ENCODE measurements at regions not wholly inside any gene's neighbourhood (a gene's known extent, or its start where the extent isn't known, plus 50 kb on each side); places are given as distances from the start of the nearest gene placed in this dataset.

DNA sequence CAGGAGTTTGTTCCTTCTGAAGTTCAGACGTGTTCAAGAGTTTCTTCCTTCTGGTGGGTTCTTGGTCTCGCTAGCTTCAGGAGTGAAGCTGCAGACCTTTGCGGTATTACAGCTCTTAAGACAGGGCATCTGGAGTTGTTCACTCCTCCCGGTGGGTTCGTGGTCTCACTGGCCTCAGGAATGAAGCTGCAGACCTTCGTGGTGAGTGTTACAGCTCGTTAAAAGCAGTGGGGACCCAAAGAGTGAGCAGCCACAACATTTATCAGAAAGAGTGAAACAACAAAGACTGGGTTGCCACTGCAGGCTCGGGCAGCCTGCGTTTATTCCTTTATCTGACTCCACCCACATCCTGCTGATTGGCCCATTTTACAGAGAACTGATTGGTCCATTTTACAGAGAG lies 373.1 kb downstream of the ETS1 start:
- no peak for DNase-seq

GRCh38 chr11:128213461-128213860 lies 373.9 kb downstream of the ETS1 start:
- DNase-seq: no peak

DNA sequence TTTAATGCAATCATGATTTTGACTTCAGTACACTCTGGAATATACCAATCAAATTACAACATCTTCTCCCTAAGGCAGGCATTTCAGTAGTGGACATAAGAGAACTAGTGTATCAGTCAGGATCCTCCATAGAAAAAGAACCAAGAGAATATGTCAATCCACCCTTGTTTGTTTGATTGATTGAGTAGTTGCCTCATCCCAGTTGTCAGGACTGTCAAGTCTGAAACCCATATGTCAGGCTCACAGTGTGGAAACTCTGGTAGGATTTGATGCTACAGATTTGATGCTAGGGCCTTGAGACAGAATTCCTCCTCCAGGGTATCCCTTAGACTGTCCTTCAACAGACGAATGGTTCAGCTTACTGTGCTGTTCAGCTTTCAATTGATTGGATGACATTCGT lies 375.0 kb downstream of the ETS1 start:
- DNase-seq: no peak

- no peak for DNase-seq
These were observed 377.0 kb downstream of the ETS1 start for GRCh38 chr11:128210148-128210940.

DNA sequence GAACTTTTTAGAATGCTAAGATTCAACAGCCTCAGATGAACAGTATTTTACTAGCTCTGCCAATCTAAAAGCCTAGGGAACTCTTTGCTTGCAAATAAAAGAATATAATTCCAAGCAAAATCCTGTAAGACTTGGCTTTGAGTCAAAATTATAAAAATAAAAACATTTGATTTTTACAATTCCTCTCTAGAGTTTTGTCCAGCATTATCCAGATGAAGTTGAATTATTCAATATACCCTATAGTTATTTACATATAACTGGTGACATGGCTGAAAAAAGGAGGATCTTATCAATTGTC lies 378.3 kb downstream of the ETS1 start:
- no peak for DNase-seq

DNA sequence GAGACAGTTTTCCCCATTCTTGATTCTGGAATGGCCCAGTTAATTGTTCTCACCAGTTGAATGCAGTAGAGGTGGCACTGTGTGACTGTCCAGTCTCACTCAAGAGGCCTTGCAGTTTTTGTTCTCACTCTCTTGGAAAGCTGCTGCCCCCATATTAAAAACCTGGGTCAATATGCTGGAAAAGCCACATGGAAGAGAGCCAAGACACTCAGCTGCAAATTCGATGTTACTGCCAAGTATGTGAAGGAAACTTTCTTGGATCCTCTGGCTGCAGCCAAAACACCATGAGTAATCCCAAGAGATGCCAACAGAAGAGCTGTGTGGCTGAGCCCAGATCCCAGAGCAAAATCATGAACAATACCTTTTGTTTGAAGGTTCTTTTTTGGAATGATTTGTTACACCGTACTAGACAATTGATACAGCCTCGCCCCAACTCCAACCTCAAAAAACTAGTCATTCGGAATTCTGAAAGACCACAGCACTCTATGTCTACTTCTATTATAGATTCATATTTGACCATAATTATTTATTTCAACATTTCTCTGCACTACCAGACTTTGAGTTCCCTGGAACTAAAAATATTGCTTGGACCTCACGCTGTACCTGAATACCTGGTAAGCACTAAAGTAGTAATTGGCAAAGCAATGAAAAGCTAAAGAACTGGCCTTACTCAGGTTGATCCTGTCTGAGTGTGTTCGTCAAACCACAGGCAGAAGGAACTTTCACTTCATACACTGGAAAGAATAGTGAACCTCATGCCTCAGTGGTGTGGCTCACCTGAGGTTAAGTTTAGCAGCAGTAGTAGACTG lies 378.8 kb downstream of the ETS1 start:
- no peak for DNase-seq

DNA sequence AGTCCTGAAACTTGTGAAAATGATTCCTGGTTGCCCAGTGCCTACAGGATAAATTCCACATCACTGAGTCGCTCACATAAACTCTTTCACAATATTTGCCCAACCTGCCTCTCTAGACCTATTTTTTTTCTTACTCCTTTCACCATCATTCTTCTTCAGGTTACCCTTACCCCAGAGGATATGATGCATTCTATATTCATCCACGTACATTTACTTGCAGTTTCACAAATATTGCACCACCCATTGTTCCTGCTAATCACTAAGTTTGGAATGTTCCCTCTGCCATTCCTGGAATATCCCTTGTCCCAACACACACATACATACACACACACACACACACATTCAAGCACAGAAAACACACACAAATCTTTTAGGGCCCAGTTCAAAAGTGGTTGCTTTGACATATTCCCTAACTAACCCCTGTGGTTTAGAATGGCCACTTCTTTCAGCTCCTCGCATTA lies 379.5 kb downstream of the ETS1 start:
- DNase-seq: no peak

GRCh38 chr11:128206461-128206860 lies 380.9 kb downstream of the ETS1 start:
- DNase-seq: no peak

GRCh38 chr11:128205796-128206195 lies 381.6 kb downstream of the ETS1 start:
- DNase-seq: no peak

- DNase-seq: no peak
These were observed 382.5 kb downstream of the ETS1 start for GRCh38 chr11:128204898-128205297.

- DNase-seq: no peak
These were observed 385.6 kb downstream of the ETS1 start for GRCh38 chr11:128201801-128202200.

DNA sequence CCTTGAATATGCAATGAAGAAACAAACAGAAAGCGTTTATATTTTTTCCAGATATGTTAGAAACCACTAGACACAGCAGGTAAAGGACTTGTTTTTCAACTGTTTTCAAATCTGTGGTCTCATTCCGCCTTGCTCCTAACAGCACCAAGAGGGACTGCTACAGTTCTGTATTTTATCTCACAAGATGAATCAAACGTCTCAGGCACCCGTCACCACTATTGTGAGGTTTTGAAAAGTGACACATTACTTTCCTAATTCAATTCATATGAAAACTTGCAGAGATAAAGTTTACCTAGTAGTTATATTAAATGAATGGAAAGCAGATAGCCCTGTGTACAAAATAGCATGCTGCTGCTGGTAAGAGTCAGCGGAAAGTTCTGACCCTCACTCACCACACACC lies 386.3 kb downstream of the ETS1 start:
- no peak for DNase-seq

GRCh38 chr11:128200467-128200866 lies 386.9 kb downstream of the ETS1 start:
- no peak for DNase-seq

DNA sequence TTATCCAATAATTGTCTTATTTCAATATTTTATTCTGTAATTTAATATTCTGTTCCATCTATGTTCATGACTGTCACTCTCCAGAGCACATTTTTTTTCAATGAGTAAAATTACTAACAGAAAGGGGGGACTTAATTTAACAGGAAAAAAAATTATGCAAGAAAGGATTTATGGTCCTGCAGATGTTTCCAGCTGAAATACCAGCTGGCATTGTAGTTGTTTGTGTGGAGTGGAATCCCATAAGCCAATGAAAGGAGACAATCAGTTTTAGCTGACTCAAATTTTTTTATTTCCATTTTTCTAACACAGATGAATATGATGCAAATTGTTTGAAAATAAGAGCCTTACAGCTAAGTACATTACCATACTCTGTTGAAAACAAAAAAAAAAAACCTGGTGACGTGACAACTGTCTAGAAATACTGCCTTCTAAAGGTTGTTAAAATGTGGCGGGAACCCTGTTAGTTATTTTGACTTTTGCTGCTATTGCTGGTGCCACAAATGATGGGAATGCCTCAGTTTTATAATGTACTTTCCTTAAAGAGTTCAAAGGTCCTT lies 389.1 kb downstream of the ETS1 start:
- DNase-seq: no peak

DNA sequence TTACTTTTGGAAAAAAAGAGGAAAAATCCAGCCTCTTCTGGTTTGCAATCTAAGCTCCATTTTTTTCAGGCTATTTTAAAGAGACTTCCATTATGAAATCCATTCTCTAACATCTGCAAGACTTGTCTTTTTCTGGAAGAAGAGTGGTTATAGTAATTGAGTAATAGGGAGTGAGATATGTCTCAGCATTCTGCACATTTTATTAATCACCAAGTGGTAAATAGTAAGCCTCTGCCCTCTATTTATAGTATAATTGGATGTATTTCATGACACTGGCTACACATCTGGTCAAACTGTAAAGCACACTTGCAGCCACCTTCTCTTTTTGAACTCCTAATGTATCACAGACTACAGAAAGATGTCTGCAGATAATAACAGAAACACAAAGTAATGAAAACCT lies 391.1 kb downstream of the ETS1 start:
- DNase-seq: no peak

DNA sequence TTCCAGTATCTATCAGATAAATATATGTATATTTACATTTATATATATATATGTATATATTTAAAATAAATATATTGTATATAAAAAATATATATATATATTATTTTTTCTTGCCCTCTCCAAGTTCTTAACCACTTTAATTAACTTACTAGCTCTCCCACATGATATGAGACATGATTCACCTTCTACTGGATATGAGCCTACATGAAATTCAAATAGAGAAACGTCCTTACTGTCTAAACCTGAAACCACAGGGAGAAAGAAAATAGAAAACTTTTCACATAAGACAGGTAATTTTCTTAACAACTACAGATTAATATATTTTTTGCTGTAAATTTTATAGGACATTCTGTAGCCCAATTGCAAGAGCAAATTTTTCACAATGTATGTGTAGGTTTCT lies 391.6 kb downstream of the ETS1 start:
- no peak for DNase-seq

- DNase-seq: no peak
These were observed 392.2 kb downstream of the ETS1 start for GRCh38 chr11:128195057-128195751.

GRCh38 chr11:128194216-128194615 lies 393.1 kb downstream of the ETS1 start:
- no peak for DNase-seq

GRCh38 chr11:128193615-128194014 lies 393.7 kb downstream of the ETS1 start:
- no peak for DNase-seq

- no peak for DNase-seq
These were observed 397.0 kb downstream of the ETS1 start for GRCh38 chr11:128190312-128190711.

- DNase-seq: no peak
These were observed 397.5 kb downstream of the ETS1 start for GRCh38 chr11:128189823-128190222.

GRCh38 chr11:128188346-128189004 lies 398.9 kb downstream of the ETS1 start:
- DNase-seq: no peak

- no peak for DNase-seq
These were observed 399.5 kb downstream of the ETS1 start for GRCh38 chr11:128187835-128188234.
